ENCODE measurements at regions not wholly inside any gene's neighbourhood (a gene's known extent, or its start where the extent isn't known, plus 50 kb on each side); places are given as distances from the start of the nearest gene placed in this dataset.
"Not testable (repeated sequence)": the region's sequence is repeated elsewhere in the genome, so short reads cannot be mapped to it uniquely, and the experiment has no call there.

GRCh38 chr2:111252436-111252835, 131.7 kb downstream of the BCL2L11 start:
- Histone ChIP-seq H3K9me1 (replicated peaks; ENCODE audit: control insufficient read depth, extremely low read depth, insufficient read depth, low read length) (no peaks in the 10 kb centered on the region), H3K4me3 (replicated peaks in 1 of 3; ENCODE audit: insufficient read depth in 1 of 3, low read depth in 1 of 3, low read length in 3 of 3) (no peak overlapping the region), H3K4me1 (ENCODE audit: control insufficient read depth, extremely low read depth, insufficient read depth, low read length) (no peaks in the 10 kb centered on the region), H3K36me3 (ENCODE audit: control insufficient read depth in 2 of 2, extremely low read depth in 1 of 2, insufficient read depth in 2 of 2, low read length in 2 of 2) (no peaks in the 10 kb centered on the region), H3K4me2 (ENCODE audit: insufficient read depth, low read length) (no peak overlapping the region), H3K27ac (ENCODE audit: insufficient read depth, low read depth, low read length) (no peak overlapping the region), H4K20me1 (replicated peaks; ENCODE audit: control insufficient read depth, extremely low read depth, insufficient read depth, low read length) (peaks cover 2% of the 10 kb centered on the region), H3K79me2 (ENCODE audit: control insufficient read depth, insufficient read depth, low read length) (peaks cover 12% of the 10 kb centered on the region), H3K9me3 (replicated peaks; ENCODE audit: control insufficient read depth, insufficient read depth, low read length) (no peaks in the 10 kb centered on the region), H3K27me3 (ENCODE audit: control insufficient read depth in 2 of 2, insufficient read depth in 2 of 2, low read length in 2 of 2) (no peaks in the 10 kb centered on the region), H2AFZ (ENCODE audit: low read depth, low read length) (no peak overlapping the region), H3K9ac (replicated peaks; ENCODE audit: extremely low read depth, insufficient read depth, low read length) (no peak overlapping the region)
- intact Hi-C loops (cut with micrococcal nuclease) = no loop called here
- TF ChIP-seq MAX (IDR thresholded peaks at IDR 0.05; ENCODE audit: insufficient read depth, insufficient read length) (no peak), FOS (IDR thresholded peaks at IDR 0.05; ENCODE audit: borderline replicate concordance, insufficient read depth, low read length) (peak; percentile 43)
- ChIA-PET CTCF (no interaction called here), POLR2A (no interaction called here)
- no TSS peak for BruUV-seq (replicated peaks)
- dilution Hi-C loops (cut with MboI; ENCODE audit: extremely low pct_ligation_motif_present, low sequenced_read_pairs) = no loop called here
- DNase-seq (ENCODE audit: low read depth, low spot score) (no peak), FAIRE-seq (no peak)

GRCh38 chr2:111254916-111255315, 134.2 kb downstream of the BCL2L11 start:
- H3K36me3 ChIP-seq (ENCODE audit: control insufficient read depth in 2 of 2, extremely low read depth in 1 of 2, insufficient read depth in 2 of 2, low read length in 2 of 2); H3K27ac ChIP-seq (ENCODE audit: insufficient read depth, low read depth, low read length); H2AFZ ChIP-seq (ENCODE audit: low read depth, low read length); POLR2A ChIA-PET; FAIRE-seq; H3K27me3 ChIP-seq (ENCODE audit: control insufficient read depth in 2 of 2, insufficient read depth in 2 of 2, low read length in 2 of 2); BruUV-seq (replicated peaks); H3K9me1 ChIP-seq (replicated peaks; ENCODE audit: control insufficient read depth, extremely low read depth, insufficient read depth, low read length); H4K20me1 ChIP-seq (replicated peaks; ENCODE audit: control insufficient read depth, extremely low read depth, insufficient read depth, low read length); CTCF ChIA-PET; intact Hi-C loops (cut with micrococcal nuclease); H3K9ac ChIP-seq (replicated peaks; ENCODE audit: extremely low read depth, insufficient read depth, low read length); H3K4me1 ChIP-seq (ENCODE audit: control insufficient read depth, extremely low read depth, insufficient read depth, low read length); DNase-seq (ENCODE audit: low read depth, low spot score); dilution Hi-C loops (cut with MboI; ENCODE audit: extremely low pct_ligation_motif_present, low sequenced_read_pairs); H3K9me3 ChIP-seq (replicated peaks; ENCODE audit: control insufficient read depth, insufficient read depth, low read length); H3K4me2 ChIP-seq (ENCODE audit: insufficient read depth, low read length); H3K4me3 ChIP-seq (replicated peaks in 1 of 3; ENCODE audit: insufficient read depth in 1 of 3, low read depth in 1 of 3, low read length in 3 of 3): not testable (repeated sequence)
- H3K79me2 ChIP-seq (ENCODE audit: control insufficient read depth, insufficient read depth, low read length) = peaks cover 12% of the 10 kb centered on the region

- H2AFZ ChIP-seq (ENCODE audit: low read depth, low read length); CTCF ChIA-PET; H3K27me3 ChIP-seq (ENCODE audit: control insufficient read depth in 2 of 2, insufficient read depth in 2 of 2, low read length in 2 of 2); POLR2A ChIA-PET; dilution Hi-C loops (cut with MboI; ENCODE audit: extremely low pct_ligation_motif_present, low sequenced_read_pairs); DNase-seq (ENCODE audit: low read depth, low spot score); H3K4me1 ChIP-seq (ENCODE audit: control insufficient read depth, extremely low read depth, insufficient read depth, low read length); H3K79me2 ChIP-seq (ENCODE audit: control insufficient read depth, insufficient read depth, low read length); BruUV-seq (replicated peaks); H3K4me3 ChIP-seq (replicated peaks in 1 of 3; ENCODE audit: insufficient read depth in 1 of 3, low read depth in 1 of 3, low read length in 3 of 3); H3K36me3 ChIP-seq (ENCODE audit: control insufficient read depth in 2 of 2, extremely low read depth in 1 of 2, insufficient read depth in 2 of 2, low read length in 2 of 2); H3K9me3 ChIP-seq (replicated peaks; ENCODE audit: control insufficient read depth, insufficient read depth, low read length); intact Hi-C loops (cut with micrococcal nuclease); H3K27ac ChIP-seq (ENCODE audit: insufficient read depth, low read depth, low read length); H3K9ac ChIP-seq (replicated peaks; ENCODE audit: extremely low read depth, insufficient read depth, low read length); H4K20me1 ChIP-seq (replicated peaks; ENCODE audit: control insufficient read depth, extremely low read depth, insufficient read depth, low read length); H3K9me1 ChIP-seq (replicated peaks; ENCODE audit: control insufficient read depth, extremely low read depth, insufficient read depth, low read length); H3K4me2 ChIP-seq (ENCODE audit: insufficient read depth, low read length): not testable (repeated sequence)
- FAIRE-seq = peak; percentile 59
Measured at GRCh38 chr2:111256628-111257027, 135.9 kb downstream of the BCL2L11 start.

- H3K4me3 ChIP-seq (replicated peaks in 1 of 3; ENCODE audit: insufficient read depth in 1 of 3, low read depth in 1 of 3, low read length in 3 of 3); H3K79me2 ChIP-seq (ENCODE audit: control insufficient read depth, insufficient read depth, low read length); H3K36me3 ChIP-seq (ENCODE audit: control insufficient read depth in 2 of 2, extremely low read depth in 1 of 2, insufficient read depth in 2 of 2, low read length in 2 of 2); dilution Hi-C loops (cut with MboI; ENCODE audit: extremely low pct_ligation_motif_present, low sequenced_read_pairs); CTCF ChIA-PET; intact Hi-C loops (cut with micrococcal nuclease); H3K9me3 ChIP-seq (replicated peaks; ENCODE audit: control insufficient read depth, insufficient read depth, low read length); POLR2A ChIA-PET; H3K27ac ChIP-seq (ENCODE audit: insufficient read depth, low read depth, low read length); H3K27me3 ChIP-seq (ENCODE audit: control insufficient read depth in 2 of 2, insufficient read depth in 2 of 2, low read length in 2 of 2); DNase-seq (ENCODE audit: low read depth, low spot score); H3K9ac ChIP-seq (replicated peaks; ENCODE audit: extremely low read depth, insufficient read depth, low read length); H3K4me1 ChIP-seq (ENCODE audit: control insufficient read depth, extremely low read depth, insufficient read depth, low read length); FAIRE-seq; BruUV-seq (replicated peaks); H3K9me1 ChIP-seq (replicated peaks; ENCODE audit: control insufficient read depth, extremely low read depth, insufficient read depth, low read length); H2AFZ ChIP-seq (ENCODE audit: low read depth, low read length); H3K4me2 ChIP-seq (ENCODE audit: insufficient read depth, low read length); H4K20me1 ChIP-seq (replicated peaks; ENCODE audit: control insufficient read depth, extremely low read depth, insufficient read depth, low read length): not testable (repeated sequence)
Measured at GRCh38 chr2:111257607-111258006, 136.9 kb downstream of the BCL2L11 start.
